H1 (cell line): ENCODE measurements at regions not wholly inside any gene's neighbourhood (a gene's known extent, or its start where the extent isn't known, plus 50 kb on each side); places are given as distances from the start of the nearest gene placed in this dataset.

Experiments
- CTCF ChIA-PET: fragments of 300-600 bp; sonication (Branson Sonifier 250); formaldehyde crosslinking; loops from one replicate; lab custom pipeline; 2021; ENCODE audit not compliant: partially characterized antibody; lab: Charles Lee
- POLR2A ChIA-PET: fragments of 300-600 bp; sonication (Branson Sonifier 250); formaldehyde crosslinking; loops from one replicate; lab custom pipeline; 2021; ENCODE audit warnings: inconsistent platforms; ENCODE audit not compliant: partially characterized antibody; lab: Charles Lee
- DNase-seq, 2 experiments: peaks; one replicate each; pipeline versions ENCODE4 v3.0.0 to v3.0.0-alpha.2; 2010 to 2022; ENCODE audit warnings: low spot score in 2 of 2, low read depth in 1 of 2, mixed read lengths in 1 of 2
- FAIRE-seq: peaks from 2 replicates; lab custom pipeline; 2011; peaks lifted over from hg19 to GRCh38; lab: Jason Lieb, UNC
- H2AFZ ChIP-seq: 2 replicates; pipeline ENCODE4 v1.8.1; 2012; ENCODE audit warnings: low read length, inconsistent platforms
- H2AK5ac ChIP-seq: 2 replicates; pipeline ENCODE4 v1.6.1; 2013; ENCODE audit warnings: low read depth, low read length
- H2BK120ac ChIP-seq: replicated peaks from 2 replicates; pipeline ENCODE3; 2013; ENCODE audit warnings: low read depth, low read length, inconsistent platforms
- H2BK12ac ChIP-seq: 2 replicates; pipeline ENCODE4 v1.6.1; 2013; ENCODE audit warnings: low read depth, low read length
- H2BK15ac ChIP-seq: 2 replicates; pipeline ENCODE4 v1.6.1; 2013; ENCODE audit warnings: low read length
- H2BK20ac ChIP-seq: 2 replicates; pipeline ENCODE4 v1.6.1; 2013; ENCODE audit warnings: low read length
- H2BK5ac ChIP-seq: 2 replicates; pipeline ENCODE4 v1.6.1; 2013; ENCODE audit warnings: low read depth, low read length
- H3K14ac ChIP-seq: 2 replicates; pipeline ENCODE4 v1.6.1; 2013; ENCODE audit warnings: inconsistent platforms; ENCODE audit not compliant: insufficient read length
- H3K18ac ChIP-seq: 2 replicates; pipeline ENCODE4 v1.6.1; 2013; ENCODE audit warnings: low read length; ENCODE audit errors: extremely low read depth
- H3K23ac ChIP-seq: 2 replicates; pipeline ENCODE4 v1.6.1; 2013; ENCODE audit warnings: inconsistent platforms; ENCODE audit not compliant: insufficient read length
- H3K23me2 ChIP-seq: 2 replicates; pipeline ENCODE4 v1.6.1; 2013; ENCODE audit warnings: low read depth, low read length
- H3K27ac ChIP-seq: 2 replicates; pipeline ENCODE4 v1.6.1; 2011; ENCODE audit warnings: low read depth, low read length, inconsistent platforms
- H3K27me3 ChIP-seq, 4 experiments: replicated peaks in 1 of 4; 1 replicate in 1 of 4; 2 replicates in 3 of 4; pipeline versions ENCODE4 v1.6.1 to v1.8.1; 2011 to 2013; ENCODE audit warnings: low read length in 3 of 4, mild to moderate bottlenecking in 3 of 4, inconsistent platforms in 2 of 4, mixed read lengths in 2 of 4, moderate library complexity in 1 of 4; ENCODE audit not compliant: control insufficient read depth in 3 of 4, insufficient read depth in 3 of 4; ENCODE audit errors: extremely low read depth in 1 of 4
- H3K36me3 ChIP-seq, 4 experiments: 2 replicates each; pipeline versions ENCODE4 v1.6.1 to v1.8.1; 2011 to 2013; ENCODE audit warnings: mild to moderate bottlenecking in 4 of 4, low read length in 3 of 4, moderate library complexity in 2 of 4, control low read depth in 1 of 4, inconsistent platforms in 1 of 4; ENCODE audit not compliant: insufficient read depth in 4 of 4, control insufficient read depth in 2 of 4
- H3K4ac ChIP-seq: replicated peaks from 2 replicates; pipeline ENCODE3; 2013; ENCODE audit warnings: low read length, low read depth, mixed read lengths, inconsistent platforms; ENCODE audit not compliant: insufficient read length
- H3K4me1 ChIP-seq, 4 experiments: replicated peaks in 1 of 4; 1 replicate in 1 of 4; 2 replicates in 3 of 4; pipeline versions ENCODE4 v1.6.1 to v1.8.1; 2011 to 2013; ENCODE audit warnings: low read length in 3 of 4, inconsistent platforms in 2 of 4, mixed read lengths in 1 of 4; ENCODE audit not compliant: insufficient read depth in 4 of 4, control insufficient read depth in 3 of 4
- H3K4me2 ChIP-seq, 2 experiments: 2 replicates each; pipeline versions ENCODE4 v1.6.1 to v1.8.1; 2011 to 2013; ENCODE audit warnings: low read depth in 2 of 2, low read length in 2 of 2, control low read depth in 1 of 2, inconsistent platforms in 1 of 2, mild to moderate bottlenecking in 1 of 2; ENCODE audit not compliant: insufficient read depth in 1 of 2
- H3K4me3 ChIP-seq, 4 experiments: fragments of 200-600, 300-600 bp in 1 of 4; sonication (generic), shearing (Covaris generic), sonication (Bioruptor Twin) in 1 of 4; 2 replicates each; pipeline versions ENCODE4 v1.5.1 to v1.8.1; 2011 to 2016; ENCODE audit warnings: low read length in 4 of 4, low read depth in 3 of 4, control low read depth in 2 of 4, inconsistent platforms in 2 of 4, mild to moderate bottlenecking in 2 of 4, mixed read lengths in 1 of 4, moderate library complexity in 1 of 4; ENCODE audit not compliant: insufficient read depth in 2 of 4; ENCODE audit errors: extremely low read depth in 1 of 4
- H3K56ac ChIP-seq: replicated peaks from 2 replicates; pipeline ENCODE3; 2013; ENCODE audit warnings: low read depth, mild to moderate bottlenecking, mixed read lengths, low read length, inconsistent platforms; ENCODE audit not compliant: insufficient read length
- H3K79me1 ChIP-seq: 2 replicates; pipeline ENCODE4 v1.6.1; 2013; ENCODE audit warnings: low read depth, low read length, control low read depth
- H3K79me2 ChIP-seq, 2 experiments: 2 replicates each; pipeline versions ENCODE4 v1.6.1 to v1.8.1; 2012 to 2013; ENCODE audit warnings: low read length in 2 of 2, mild to moderate bottlenecking in 2 of 2, inconsistent platforms in 1 of 2; ENCODE audit not compliant: insufficient read depth in 2 of 2, control insufficient read depth in 1 of 2
- H3K9ac ChIP-seq, 4 experiments: replicated peaks in 1 of 4; 1 replicate in 1 of 4; 2 replicates in 3 of 4; pipeline versions ENCODE4 v1.6.1 to v1.8.1; 2011 to 2013; ENCODE audit warnings: low read depth in 3 of 4, low read length in 3 of 4, control low read depth in 2 of 4, mild to moderate bottlenecking in 2 of 4, moderate library complexity in 2 of 4, inconsistent platforms in 1 of 4; ENCODE audit errors: extremely low read depth in 1 of 4
- H3K9me3 ChIP-seq, 2 experiments: 2 replicates each; pipeline versions ENCODE4 v1.6.1 to v1.8.1; 2012 to 2013; ENCODE audit warnings: mild to moderate bottlenecking in 2 of 2, moderate library complexity in 2 of 2, control low read depth in 1 of 2, inconsistent platforms in 1 of 2, low read depth in 1 of 2, low read length in 1 of 2, mixed read lengths in 1 of 2; ENCODE audit not compliant: insufficient read depth in 2 of 2
- H4K20me1 ChIP-seq, 2 experiments: replicated peaks in 1 of 2; 2 replicates each; pipeline versions ENCODE3 to v1.8.1; 2011 to 2013; ENCODE audit warnings: inconsistent platforms in 2 of 2, low read length in 2 of 2, mild to moderate bottlenecking in 1 of 2; ENCODE audit not compliant: insufficient read depth in 2 of 2, control insufficient read depth in 1 of 2
- H4K5ac ChIP-seq: 2 replicates; pipeline ENCODE4 v1.6.1; 2013; ENCODE audit warnings: low read length, low read depth, mixed read lengths, inconsistent platforms; ENCODE audit not compliant: insufficient read length
- H4K8ac ChIP-seq: 2 replicates; pipeline ENCODE4 v1.8.0; 2013; ENCODE audit warnings: mild to moderate bottlenecking, moderate library complexity, low read length, inconsistent platforms; ENCODE audit not compliant: insufficient read depth; ENCODE audit errors: extremely low read depth
- H4K91ac ChIP-seq: replicated peaks from 2 replicates; pipeline ENCODE3; 2013; ENCODE audit warnings: low read length, mixed read lengths, inconsistent platforms; ENCODE audit not compliant: insufficient read length
- BCL11A ChIP-seq, 2 experiments: IDR thresholded peaks; one replicate each; pipeline ENCODE4 v1.6.1; 2011; ENCODE audit warnings: low read depth in 2 of 2, low read length in 2 of 2, mild to moderate bottlenecking in 2 of 2
- BRCA1 ChIP-seq: IDR thresholded peaks from 2 replicates; pipeline ENCODE4 v1.6.1; 2012; ENCODE audit warnings: low read depth, low read length, improper control_type of control experiment
- HDAC2 ChIP-seq, 2 experiments: fragments of 300-600 bp in 1 of 2; sonication (generic) in 1 of 2; IDR thresholded peaks; 2 replicates each; pipeline ENCODE4 v1.6.1; 2011 to 2012; ENCODE audit warnings: low read depth in 2 of 2, low read length in 2 of 2, mild to moderate bottlenecking in 2 of 2, moderate library complexity in 2 of 2, borderline replicate concordance in 1 of 2, inconsistent platforms in 1 of 2
- MAFK ChIP-seq: IDR thresholded peaks from 2 replicates; pipeline ENCODE4 v1.6.1; 2012; ENCODE audit warnings: low read depth, mild to moderate bottlenecking, improper control_type of control experiment, low read length
- RAD21 ChIP-seq, 2 experiments: IDR thresholded peaks in 1 of 2; conservative IDR thresholded peaks in 1 of 2; 2 replicates each; pipeline ENCODE4 v1.6.1; 2011; ENCODE audit warnings: low read depth in 2 of 2, low read length in 2 of 2, improper control_type of control experiment in 1 of 2, inconsistent platforms in 1 of 2, mild to moderate bottlenecking in 1 of 2, moderate library complexity in 1 of 2
- SIX5 ChIP-seq: IDR thresholded peaks from 2 replicates; pipeline ENCODE4 v1.6.1; 2011; ENCODE audit warnings: mild to moderate bottlenecking, low read depth, low read length
- SUZ12 ChIP-seq: fragments of 200-600 bp; sonication (generic); IDR thresholded peaks from 2 replicates; pipeline ENCODE4 v1.6.1; 2012; ENCODE audit warnings: mild to moderate bottlenecking, inconsistent platforms, low read length, moderate library complexity, mixed read lengths
- WGBS, 2 experiments: shearing (Covaris generic) in 1 of 2; methylation state at CpG; one replicate each; pipeline versions ENCODE4 v1.1.6 to v1.1.7; 2013 to 2015; ENCODE audit warnings: low lambda C conversion rate in 2 of 2, mixed read lengths in 2 of 2, inconsistent platforms in 1 of 2, low coverage in 1 of 2, missing lambda C conversion rate in 1 of 2; ENCODE audit not compliant: insufficient replicate concordance in 2 of 2, insufficient coverage in 1 of 2, insufficient read length in 1 of 2; ENCODE audit errors: extremely low coverage in 1 of 2, missing lambda C conversion rate in 1 of 2; 5-methylcytosine and 5-hydroxymethylcytosine counted together

DNA sequence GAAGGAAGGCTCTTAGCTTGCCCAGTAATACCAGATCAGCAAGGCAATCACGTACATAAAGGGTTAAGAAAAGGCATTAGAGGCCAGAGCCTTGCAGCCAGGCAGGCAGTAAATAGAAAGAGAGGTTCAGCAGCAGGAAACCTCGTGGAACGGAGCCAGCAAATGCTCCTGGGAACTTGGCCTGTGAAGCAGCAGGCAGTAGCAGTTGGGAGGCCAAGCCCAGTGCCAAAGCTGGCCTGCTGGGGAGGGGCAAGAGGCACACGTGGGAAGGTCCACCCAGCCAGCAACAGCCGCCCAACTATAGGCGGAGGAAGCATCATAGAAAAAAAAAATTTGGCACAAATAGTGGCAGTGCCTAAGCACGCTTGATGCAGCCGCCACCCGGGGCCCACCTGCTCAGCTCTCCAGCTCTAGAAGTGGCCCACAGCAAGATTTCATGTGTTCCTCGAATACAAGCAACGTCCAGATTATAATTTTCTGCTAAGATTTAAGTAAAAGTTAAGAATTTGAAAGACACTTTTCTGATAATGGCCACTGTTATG, 2339.5 kb downstream of the TP53TG3F start:
- H3K4me3 ChIP-seq, result no peak overlapping the region
- no peak overlapping the region for H2BK15ac ChIP-seq
- no peak overlapping the region for H2BK20ac ChIP-seq
- no peaks in the 10 kb centered on the region for H3K79me1 ChIP-seq
- H3K9me3 ChIP-seq, result peaks cover 48 to 72% of the 10 kb centered on the region in 2 experiments; a peak in 3 of 4 replicates
- no peaks in the 10 kb centered on the region; the same call in 1 of the 2 replicates for H3K23me2 ChIP-seq
- ChIA-PET POLR2A (no interaction called here), CTCF (no interaction called here)
- H3K14ac ChIP-seq, result no peak overlapping the region
- no peak overlapping the region for H3K18ac ChIP-seq
- no peak overlapping the region for H4K91ac ChIP-seq
- H3K27me3 ChIP-seq, result no peaks in the 10 kb centered on the region
- no peaks in the 10 kb centered on the region for H3K36me3 ChIP-seq
- WGBS, 2 experiments, result 76% methylated on average over 11 of the region's 11 CpGs; no CpG with 5 or more reads in 1 of the 2 experiments
- FAIRE-seq (no peak), DNase-seq (no peak)
- H4K20me1 ChIP-seq, result no peaks in the 10 kb centered on the region
- no peak overlapping the region for H3K23ac ChIP-seq
- H3K27ac ChIP-seq, result no peak overlapping the region
- H3K56ac ChIP-seq, result no peak overlapping the region
- no peak for TF ChIP-seq BCL11A (IDR thresholded peaks at IDR 0.05; ENCODE audit: low read depth in 2 of 2, low read length in 2 of 2)
- no peak for TF ChIP-seq BRCA1
- TF ChIP-seq RAD21 (IDR thresholded peaks at IDR 0.05 in 1 of 2, conservative IDR thresholded peaks at IDR 0.05 in 1 of 2; ENCODE audit: low read depth in 2 of 2, low read length in 2 of 2), result no peak
- no peak for TF ChIP-seq SIX5
- no peak for TF ChIP-seq SUZ12
- no peak for TF ChIP-seq HDAC2 (IDR thresholded peaks at IDR 0.05; ENCODE audit: borderline replicate concordance in 1 of 2, low read depth in 2 of 2, low read length in 2 of 2)
- no peak for TF ChIP-seq MAFK
- H4K5ac ChIP-seq, result no peak overlapping the region
- H3K4ac ChIP-seq, result no peak overlapping the region
- H2AK5ac ChIP-seq, result no peak overlapping the region
- H3K4me1 ChIP-seq, result no peaks in the 10 kb centered on the region
- H2AFZ ChIP-seq, result no peak overlapping the region
- no peak overlapping the region for H2BK5ac ChIP-seq
- H3K9ac ChIP-seq, result no peak overlapping the region
- H3K4me2 ChIP-seq, result no peak overlapping the region
- H3K79me2 ChIP-seq, result no peaks in the 10 kb centered on the region
- no peak overlapping the region for H4K8ac ChIP-seq
- no peak overlapping the region for H2BK12ac ChIP-seq
- no peak overlapping the region for H2BK120ac ChIP-seq
